Esophagus muscularis mucosa (tissue), 4 donors: ENCODE measurements at regions not wholly inside any gene's neighbourhood (a gene's known extent, or its start where the extent isn't known, plus 50 kb on each side); places are given as distances from the start of the nearest gene placed in this dataset.
A peak's percentile ranks its signal among the peaks of the same experiment; 100 is the strongest.

ENCODE experiments used
- DNase-seq: peaks from one replicate; pipeline ENCODE4 v3.0.0-alpha.2; 2017; ENCODE audit errors: extremely low spot score
- H3K27ac ChIP-seq, 4 donors: fragments of 200-600 bp; sonication (generic); replicated peaks in 1 of 4; 1 replicate in 3 of 4; 2 replicates in 1 of 4; pipeline ENCODE4 v1.5.1; 2016 to 2019; ENCODE audit warnings: mild to moderate bottlenecking in 1 of 4
- H3K27me3 ChIP-seq, 4 donors: fragments of 200-600 bp; sonication (generic); one replicate each; pipeline versions ENCODE4 v1.5.1 to v1.6.0; 2016 to 2019
- H3K36me3 ChIP-seq, 4 donors: fragments of 200-600 bp; sonication (generic); one replicate each; pipeline ENCODE4 v1.5.1; 2016 to 2019
- H3K4me1 ChIP-seq, 4 donors: fragments of 200-600 bp; sonication (generic); one replicate each; pipeline ENCODE4 v1.5.1; 2016 to 2019
- H3K4me3 ChIP-seq, 4 donors: fragments of 200-600 bp; sonication (generic); 1 replicate in 2 of 4; 2 replicates in 2 of 4; pipeline ENCODE4 v1.5.1; 2016 to 2019; ENCODE audit warnings: mild to moderate bottlenecking in 4 of 4, moderate library complexity in 1 of 4
- H3K9me3 ChIP-seq, 4 donors: fragments of 200-600 bp; sonication (generic); 1 replicate in 3 of 4; 2 replicates in 1 of 4; pipeline ENCODE4 v1.5.1; 2016 to 2019
- CTCF ChIP-seq, 3 experiments: fragments of 200-600 bp in 2 of 3; fragments of 450-650 bp in 1 of 3; sonication (generic) in 2 of 3; IDR thresholded peaks; one replicate each; pipeline ENCODE4 v1.5.1; 2017 to 2019; ENCODE audit warnings: antibody characterized with exemption in 3 of 3, mild to moderate bottlenecking in 2 of 3, moderate library complexity in 1 of 3
- EP300 ChIP-seq: sonication (generic); formaldehyde crosslinking; IDR thresholded peaks from one replicate; pipeline ENCODE4 v1.6.1; 2017; ENCODE audit warnings: antibody characterized with exemption
- POLR2A ChIP-seq: fragments of 450-650 bp; IDR thresholded peaks from one replicate; pipeline ENCODE4 v1.6.1; 2017; ENCODE audit warnings: antibody characterized with exemption, moderate library complexity, mild to moderate bottlenecking, low read depth
- POLR2AphosphoS5 ChIP-seq, 2 donors: sonication (generic); formaldehyde crosslinking; IDR thresholded peaks; one replicate each; pipeline ENCODE4 v1.6.1; 2017; ENCODE audit warnings: antibody characterized with exemption in 2 of 2
- WGBS: methylation state at CpG from one replicate; pipeline ENCODE4 v1.1.5; 2018; 5-methylcytosine and 5-hydroxymethylcytosine counted together
- intact Hi-C: fragments of 100-400 bp; cut with DNase I; formaldehyde crosslinking; loops from one replicate; pipeline ENCODE4 v1.15.1; 2023

- no peak for DNase-seq
- TF ChIP-seq POLR2AphosphoS5 (IDR thresholded peaks at IDR 0.05) (no peak), POLR2A (no peak), EP300 (no peak), CTCF (IDR thresholded peaks at IDR 0.05) (no peak)
- H3K4me3 ChIP-seq, result no peak overlapping the region
- no peaks in the 10 kb centered on the region for H3K4me1 ChIP-seq
- WGBS, result 88% methylated on average over 3 of the region's 3 CpGs
- no peaks in the 10 kb centered on the region for H3K9me3 ChIP-seq
- no peaks in the 10 kb centered on the region for H3K36me3 ChIP-seq
- no peaks in the 10 kb centered on the region for H3K27me3 ChIP-seq
- no peak overlapping the region for H3K27ac ChIP-seq
- intact Hi-C loops, result no loop called here
These were observed 373.3 kb upstream of the GALNT5 start for GRCh38 chr2:156884216-156884615.

GRCh38 chr2:156890529-156891148 is 366.9 kb upstream of the GALNT5 start:
- H3K27me3 ChIP-seq, result peaks cover 0 to 4% (median 0%) of the 10 kb centered on the region in 4 donors
- intact Hi-C loops, result loop anchor here (10.0 kb wide), 1 partner anchor 304 kb away; no protein-coding TSS in a partner anchor
- TF ChIP-seq POLR2AphosphoS5 (IDR thresholded peaks at IDR 0.05), result no peak
- no peak for TF ChIP-seq CTCF (IDR thresholded peaks at IDR 0.05)
- TF ChIP-seq EP300, result no peak
- TF ChIP-seq POLR2A, result no peak
- H3K9me3 ChIP-seq, result no peaks in the 10 kb centered on the region
- 78% methylated on average over 5 of the region's 5 CpGs for WGBS
- peaks cover 5 to 14% (median 9%) of the 10 kb centered on the region in 4 donors for H3K4me1 ChIP-seq
- no peak for DNase-seq
- H3K4me3 ChIP-seq, result no peak overlapping the region
- H3K27ac ChIP-seq, result no peak overlapping the region
- no peaks in the 10 kb centered on the region for H3K36me3 ChIP-seq

GRCh38 chr2:156891609-156892008 is 365.9 kb upstream of the GALNT5 start:
- Histone ChIP-seq H3K36me3 (no peaks in the 10 kb centered on the region), H3K27ac (no peak overlapping the region), H3K27me3 (peaks cover 0 to 4% (median 0%) of the 10 kb centered on the region in 4 donors), H3K9me3 (no peaks in the 10 kb centered on the region), H3K4me3 (no peak overlapping the region), H3K4me1 (peaks cover 5 to 14% (median 9%) of the 10 kb centered on the region in 4 donors)
- no peak for DNase-seq
- WGBS, result 86% methylated on average over 1 of the region's 1 CpG
- intact Hi-C loops, result loop anchor here (10.0 kb wide), 1 partner anchor 303 kb away; no protein-coding TSS in a partner anchor
- TF ChIP-seq POLR2AphosphoS5 (IDR thresholded peaks at IDR 0.05), result no peak
- no peak for TF ChIP-seq CTCF (IDR thresholded peaks at IDR 0.05)
- no peak for TF ChIP-seq POLR2A
- no peak for TF ChIP-seq EP300

GRCh38 chr2:156892467-156893281 is 364.8 kb upstream of the GALNT5 start:
- Histone ChIP-seq H3K4me3 (peak overlapping the region; percentile 22 to 47 (median 38)), H3K36me3 (no peaks in the 10 kb centered on the region), H3K9me3 (no peaks in the 10 kb centered on the region), H3K27me3 (peaks cover 0 to 4% (median 0%) of the 10 kb centered on the region in 4 donors), H3K4me1 (peaks cover 5 to 14% (median 9%) of the 10 kb centered on the region in 4 donors), H3K27ac (no peak overlapping the region)
- DNase-seq, result no peak
- WGBS, result 7% methylated on average over 14 of the region's 14 CpGs
- TF ChIP-seq POLR2AphosphoS5 (IDR thresholded peaks at IDR 0.05) (no peak), CTCF (IDR thresholded peaks at IDR 0.05) (peak in 2 of 3 experiments; percentile 19 to 49)
- intact Hi-C loops, result loop anchor here (10.0 kb wide), 1 partner anchor 302 kb away; no protein-coding TSS in a partner anchor
